Superior temporal gyrus (tissue), 1 donor: ENCODE measurements at regions not wholly inside any gene's neighbourhood (a gene's known extent, or its start where the extent isn't known, plus 50 kb on each side); places are given as distances from the start of the nearest gene placed in this dataset.
A peak's percentile ranks its signal among the peaks of the same experiment; 100 is the strongest.
"Not testable (repeated sequence)": the region's sequence is repeated elsewhere in the genome, so short reads cannot be mapped to it uniquely, and the experiment has no call there.

ENCODE experiments used
- DNase-seq: peaks from one replicate; pipeline ENCODE4 v3.0.0-alpha.2; 2016; ENCODE audit errors: extremely low spot score

GRCh38 chr20:29881107-29881506 lies 1376.4 kb upstream of the DEFB115 start:
- DNase-seq: peak; percentile 20

GRCh38 chr20:29883514-29884219 lies 1373.8 kb upstream of the DEFB115 start:
- not testable (repeated sequence) for DNase-seq

- DNase-seq: not testable (repeated sequence)
Measured at GRCh38 chr20:29884322-29884721, 1373.1 kb upstream of the DEFB115 start.

- DNase-seq: not testable (repeated sequence)
Measured at GRCh38 chr20:29885282-29886185, 1371.9 kb upstream of the DEFB115 start.

- DNase-seq: not testable (repeated sequence)
Measured at GRCh38 chr20:29891555-29891954, 1365.9 kb upstream of the DEFB115 start.
